ENCODE measurements at regions not wholly inside any gene's neighbourhood (a gene's known extent, or its start where the extent isn't known, plus 50 kb on each side); places are given as distances from the start of the nearest gene placed in this dataset.

GRCh38 chr14:94679937-94680861 lies 68.0 kb downstream of the SERPINA3 start:
- Histone ChIP-seq H3K9me3 (no peaks in the 10 kb centered on the region), H3K36me3 (no peaks in the 10 kb centered on the region), H3K4me3 (no peak overlapping the region), H3K27me3 (no peaks in the 10 kb centered on the region), H3K4me1 (no peaks in the 10 kb centered on the region), H3K27ac (no peak overlapping the region)
- intact Hi-C loops (cut with DNase I), result no loop called here
- DNase-seq (ENCODE audit: extremely low spot score in 2 of 2), result peak in 1 of 2 donors; percentile 79
- TF ChIP-seq POLR2AphosphoS5 (IDR thresholded peaks at IDR 0.05; ENCODE audit: insufficient read depth in 1 of 2, low read depth in 1 of 2) (no peak), CTCF (IDR thresholded peaks at IDR 0.05) (no peak), POLR2A (IDR thresholded peaks at IDR 0.05) (no peak)

GRCh38 chr14:94679106-94679810 lies 67.1 kb downstream of the SERPINA3 start:
- H3K4me3 ChIP-seq, result no peak overlapping the region
- H3K36me3 ChIP-seq, result no peaks in the 10 kb centered on the region
- TF ChIP-seq POLR2A (IDR thresholded peaks at IDR 0.05), result no peak
- no peak for TF ChIP-seq POLR2AphosphoS5 (IDR thresholded peaks at IDR 0.05; ENCODE audit: insufficient read depth in 1 of 2, low read depth in 1 of 2)
- no peak for TF ChIP-seq CTCF (IDR thresholded peaks at IDR 0.05)
- intact Hi-C loops (cut with DNase I), result no loop called here
- no peaks in the 10 kb centered on the region for H3K4me1 ChIP-seq
- no peaks in the 10 kb centered on the region for H3K9me3 ChIP-seq
- no peak overlapping the region for H3K27ac ChIP-seq
- no peaks in the 10 kb centered on the region for H3K27me3 ChIP-seq
- DNase-seq (ENCODE audit: extremely low spot score in 2 of 2), result peak in 1 of 2 donors; percentile 74

- DNase-seq (ENCODE audit: extremely low spot score in 2 of 2), result peak in 1 of 2 donors; percentile 52
- intact Hi-C loops (cut with DNase I), result no loop called here
- Histone ChIP-seq H3K4me3 (no peak overlapping the region), H3K27ac (no peak overlapping the region), H3K36me3 (no peaks in the 10 kb centered on the region), H3K4me1 (no peaks in the 10 kb centered on the region), H3K27me3 (no peaks in the 10 kb centered on the region), H3K9me3 (no peaks in the 10 kb centered on the region)
- TF ChIP-seq POLR2AphosphoS5 (IDR thresholded peaks at IDR 0.05; ENCODE audit: insufficient read depth in 1 of 2, low read depth in 1 of 2) (no peak), CTCF (IDR thresholded peaks at IDR 0.05) (no peak), POLR2A (IDR thresholded peaks at IDR 0.05) (no peak)
Measured at GRCh38 chr14:94677747-94678146, 65.6 kb downstream of the SERPINA3 start.

GRCh38 chr14:94677213-94677612 lies 65.0 kb downstream of the SERPINA3 start:
- peak in 1 of 2 donors; percentile 87 for DNase-seq (ENCODE audit: extremely low spot score in 2 of 2)
- H3K27me3 ChIP-seq, result no peaks in the 10 kb centered on the region
- TF ChIP-seq POLR2A (IDR thresholded peaks at IDR 0.05) (no peak), CTCF (IDR thresholded peaks at IDR 0.05) (no peak), POLR2AphosphoS5 (IDR thresholded peaks at IDR 0.05; ENCODE audit: insufficient read depth in 1 of 2, low read depth in 1 of 2) (no peak)

More at GRCh38 chr14:94677213-94677612, 65.0 kb downstream of the SERPINA3 start:
- H3K36me3 ChIP-seq, result no peaks in the 10 kb centered on the region
- no peaks in the 10 kb centered on the region for H3K4me1 ChIP-seq
- H3K9me3 ChIP-seq, result no peaks in the 10 kb centered on the region
- no peak overlapping the region for H3K4me3 ChIP-seq
- H3K27ac ChIP-seq, result no peak overlapping the region
- intact Hi-C loops (cut with DNase I), result no loop called here

Measured in vagina (tissue), 2 donors.